BLaER1 (cell line): ENCODE measurements at regions not wholly inside any gene's neighbourhood (a gene's known extent, or its start where the extent isn't known, plus 50 kb on each side); places are given as distances from the start of the nearest gene placed in this dataset.
A peak's percentile ranks its signal among the peaks of the same experiment; 100 is the strongest.

ENCODE experiments used
- H3K27ac ChIP-seq: shearing (Covaris generic); formaldehyde crosslinking; 2 replicates; pipeline ENCODE4 v1.8.1; 2022
- H3K27me3 ChIP-seq: shearing (Covaris generic); formaldehyde crosslinking; 2 replicates; pipeline ENCODE4 v1.8.1; 2022
- H3K36me3 ChIP-seq: shearing (Covaris generic); formaldehyde crosslinking; 2 replicates; pipeline ENCODE4 v1.8.1; 2022
- H3K4me1 ChIP-seq: shearing (Covaris generic); formaldehyde crosslinking; 2 replicates; pipeline ENCODE4 v1.8.1; 2022
- H3K4me2 ChIP-seq: shearing (Covaris generic); formaldehyde crosslinking; 2 replicates; pipeline ENCODE4 v1.8.1; 2022
- H3K4me3 ChIP-seq: shearing (Covaris generic); formaldehyde crosslinking; 2 replicates; pipeline ENCODE4 v1.8.1; 2022
- H3K9ac ChIP-seq: shearing (Covaris generic); formaldehyde crosslinking; 2 replicates; pipeline ENCODE4 v1.8.1; 2022
- H3K9me3 ChIP-seq: shearing (Covaris generic); formaldehyde crosslinking; 2 replicates; pipeline ENCODE4 v1.8.1; 2022
- H4K20me1 ChIP-seq: shearing (Covaris generic); formaldehyde crosslinking; 2 replicates; pipeline ENCODE4 v1.8.1; 2022
- Cebpa-rat ChIP-seq: shearing (Covaris generic); IDR thresholded peaks from 2 replicates; pipeline ENCODE4 v1.8.1; 2022

- Histone ChIP-seq H3K9me3 (peaks cover 5% of the 10 kb centered on the region; the same call in 1 of the 2 replicates), H3K27ac (0 out of 2 replicates have a peak overlapping the region, but pooled peaks have one; percentile 10), H3K36me3 (no peaks in the 10 kb centered on the region), H3K4me3 (no peak overlapping the region), H3K27me3 (no peaks in the 10 kb centered on the region), H3K9ac (no peak overlapping the region), H4K20me1 (no peaks in the 10 kb centered on the region), H3K4me1 (peaks cover 8% of the 10 kb centered on the region), H3K4me2 (peak overlapping the region; percentile 24; the same call in 1 of the 2 replicates)
- no peak for TF ChIP-seq Cebpa-rat
These were observed 1298.8 kb downstream of the TYW1 start for GRCh38 chr7:68295386-68295785.

- Histone ChIP-seq H3K9ac (no peak overlapping the region), H3K4me1 (no peaks in the 10 kb centered on the region), H3K36me3 (no peaks in the 10 kb centered on the region), H3K9me3 (no peaks in the 10 kb centered on the region), H3K27ac (no peak overlapping the region), H3K27me3 (no peaks in the 10 kb centered on the region), H3K4me2 (no peak overlapping the region), H3K4me3 (no peak overlapping the region), H4K20me1 (no peaks in the 10 kb centered on the region)
- TF ChIP-seq Cebpa-rat, result no peak
These were observed 1293.7 kb upstream of the AUTS2 start for GRCh38 chr7:68304536-68304935.

GRCh38 chr7:68306692-68307107 is 1291.6 kb upstream of the AUTS2 start:
- Histone ChIP-seq H3K4me3 (no peak overlapping the region), H3K27me3 (no peaks in the 10 kb centered on the region), H3K9me3 (0 out of 2 replicates have a peak, but pooled peaks cover 5% of the 10 kb centered on the region), H3K27ac (no peak overlapping the region), H3K36me3 (no peaks in the 10 kb centered on the region), H3K4me2 (no peak overlapping the region), H4K20me1 (no peaks in the 10 kb centered on the region), H3K9ac (no peak overlapping the region), H3K4me1 (no peaks in the 10 kb centered on the region)
- no peak for TF ChIP-seq Cebpa-rat

- H3K4me2 ChIP-seq, result no peak overlapping the region
- no peaks in the 10 kb centered on the region for H3K4me1 ChIP-seq
- TF ChIP-seq Cebpa-rat, result no peak
- 0 out of 2 replicates have a peak, but pooled peaks cover 5% of the 10 kb centered on the region for H3K9me3 ChIP-seq
- H3K4me3 ChIP-seq, result no peak overlapping the region
- no peaks in the 10 kb centered on the region for H3K27me3 ChIP-seq
- H3K36me3 ChIP-seq, result no peaks in the 10 kb centered on the region
- no peaks in the 10 kb centered on the region for H4K20me1 ChIP-seq
- no peak overlapping the region for H3K9ac ChIP-seq
- no peak overlapping the region for H3K27ac ChIP-seq
These were observed 1289.0 kb upstream of the AUTS2 start for GRCh38 chr7:68309271-68309670.

- Histone ChIP-seq H3K4me2 (no peak overlapping the region), H3K27ac (no peak overlapping the region), H3K36me3 (no peaks in the 10 kb centered on the region), H3K4me1 (no peaks in the 10 kb centered on the region), H3K9ac (no peak overlapping the region), H3K4me3 (no peak overlapping the region), H3K27me3 (no peaks in the 10 kb centered on the region), H4K20me1 (no peaks in the 10 kb centered on the region), H3K9me3 (0 out of 2 replicates have a peak, but pooled peaks cover 5% of the 10 kb centered on the region)
- no peak for TF ChIP-seq Cebpa-rat
These were observed 1288.5 kb upstream of the AUTS2 start for GRCh38 chr7:68309806-68310205.

GRCh38 chr7:68311958-68312357 is 1286.3 kb upstream of the AUTS2 start:
- H3K4me1 ChIP-seq, result no peaks in the 10 kb centered on the region
- no peaks in the 10 kb centered on the region for H4K20me1 ChIP-seq
- no peak overlapping the region for H3K9ac ChIP-seq

GRCh38 chr7:68313806-68314205 is 1284.5 kb upstream of the AUTS2 start:
- Histone ChIP-seq H3K27me3 (no peaks in the 10 kb centered on the region), H3K4me2 (no peak overlapping the region), H3K4me3 (no peak overlapping the region), H3K4me1 (no peaks in the 10 kb centered on the region), H3K9me3 (peaks cover 13% of the 10 kb centered on the region; the same call in 1 of the 2 replicates), H3K27ac (no peak overlapping the region), H3K9ac (no peak overlapping the region), H3K36me3 (no peaks in the 10 kb centered on the region), H4K20me1 (no peaks in the 10 kb centered on the region)
- no peak for TF ChIP-seq Cebpa-rat

More at GRCh38 chr7:68311958-68312357, 1286.3 kb upstream of the AUTS2 start:
- Histone ChIP-seq H3K9me3 (peaks cover 13% of the 10 kb centered on the region; the same call in 1 of the 2 replicates), H3K27ac (no peak overlapping the region), H3K36me3 (no peaks in the 10 kb centered on the region), H3K4me3 (no peak overlapping the region), H3K27me3 (no peaks in the 10 kb centered on the region), H3K4me2 (no peak overlapping the region)
- no peak for TF ChIP-seq Cebpa-rat

GRCh38 chr7:68314208-68314607 is 1284.1 kb upstream of the AUTS2 start:
- no peaks in the 10 kb centered on the region for H3K4me1 ChIP-seq
- no peaks in the 10 kb centered on the region for H3K36me3 ChIP-seq
- no peaks in the 10 kb centered on the region for H4K20me1 ChIP-seq
- no peak for TF ChIP-seq Cebpa-rat
- no peak overlapping the region for H3K4me3 ChIP-seq
- no peak overlapping the region for H3K9ac ChIP-seq
- H3K27me3 ChIP-seq, result no peaks in the 10 kb centered on the region
- no peak overlapping the region for H3K4me2 ChIP-seq
- H3K9me3 ChIP-seq, result peaks cover 13% of the 10 kb centered on the region; the same call in 1 of the 2 replicates
- H3K27ac ChIP-seq, result no peak overlapping the region

GRCh38 chr7:68317476-68317875 is 1280.8 kb upstream of the AUTS2 start:
- TF ChIP-seq Cebpa-rat, result no peak
- H3K4me1 ChIP-seq, result peaks cover 18% of the 10 kb centered on the region
- H4K20me1 ChIP-seq, result no peaks in the 10 kb centered on the region
- no peak overlapping the region for H3K4me3 ChIP-seq
- H3K27ac ChIP-seq, result no peak overlapping the region
- no peaks in the 10 kb centered on the region for H3K27me3 ChIP-seq
- H3K9me3 ChIP-seq, result peaks cover 8% of the 10 kb centered on the region; the same call in 1 of the 2 replicates
- no peaks in the 10 kb centered on the region for H3K36me3 ChIP-seq
- H3K4me2 ChIP-seq, result no peak overlapping the region
- no peak overlapping the region for H3K9ac ChIP-seq

- peaks cover 18% of the 10 kb centered on the region for H3K4me1 ChIP-seq
- H3K9me3 ChIP-seq, result peaks cover 8% of the 10 kb centered on the region; the same call in 1 of the 2 replicates
- no peaks in the 10 kb centered on the region for H3K27me3 ChIP-seq
- no peak overlapping the region for H3K27ac ChIP-seq
- H3K4me3 ChIP-seq, result no peak overlapping the region
- TF ChIP-seq Cebpa-rat, result no peak
- no peaks in the 10 kb centered on the region for H3K36me3 ChIP-seq
- H3K9ac ChIP-seq, result no peak overlapping the region
- H4K20me1 ChIP-seq, result no peaks in the 10 kb centered on the region
- no peak overlapping the region for H3K4me2 ChIP-seq
These were observed 1279.2 kb upstream of the AUTS2 start for GRCh38 chr7:68319061-68319460.

GRCh38 chr7:68321076-68321639 is 1277.1 kb upstream of the AUTS2 start:
- peak overlapping the region; percentile 46 for H3K4me2 ChIP-seq
- no peak for TF ChIP-seq Cebpa-rat
- H3K9ac ChIP-seq, result no peak overlapping the region

More at GRCh38 chr7:68321076-68321639, 1277.1 kb upstream of the AUTS2 start:
- Histone ChIP-seq H3K9me3 (no peaks in the 10 kb centered on the region), H3K36me3 (no peaks in the 10 kb centered on the region), H4K20me1 (no peaks in the 10 kb centered on the region), H3K4me1 (peaks cover 18% of the 10 kb centered on the region), H3K4me3 (no peak overlapping the region), H3K27ac (0 out of 2 replicates have a peak overlapping the region, but pooled peaks have one; percentile 0), H3K27me3 (no peaks in the 10 kb centered on the region)
